T-helper 17 cell (primary cell): ENCODE measurements at regions not wholly inside any gene's neighbourhood (a gene's known extent, or its start where the extent isn't known, plus 50 kb on each side); places are given as distances from the start of the nearest gene placed in this dataset.
"Not testable (repeated sequence)": the region's sequence is repeated elsewhere in the genome, so short reads cannot be mapped to it uniquely, and the experiment has no call there.

Experiments
- ATAC-seq: fragments of 150-1000 bp; cut with Tn5 transposase; 2 replicates; pipeline ENCODE4 v1.10.0; 2021; ENCODE audit warnings: mild to moderate bottlenecking, moderate library complexity
- DNase-seq, 3 donors: peaks; one replicate each; pipeline versions ENCODE4 v3.0.0 to v3.0.0-alpha.2; 2020 to 2021
- H3K9me3 ChIP-seq: one replicate; pipeline ENCODE4 v1.7.0; 2013; ENCODE audit warnings: low read length, mild to moderate bottlenecking; ENCODE audit not compliant: control insufficient read depth, poor library complexity, severe bottlenecking
- H3K27ac Mint-ChIP-seq: one replicate; pipeline ENCODE4 v1.8.0; 2022; ENCODE audit warnings: mild to moderate bottlenecking, moderate library complexity, mixed read lengths
- H3K27me3 Mint-ChIP-seq: one replicate; pipeline ENCODE4 v1.8.0; 2022; ENCODE audit warnings: mixed read lengths
- H3K36me3 Mint-ChIP-seq: one replicate; pipeline ENCODE4 v1.8.0; 2022; ENCODE audit warnings: low read depth, mixed read lengths
- H3K4me1 Mint-ChIP-seq: one replicate; pipeline ENCODE4 v1.8.0; 2022; ENCODE audit warnings: mild to moderate bottlenecking, mixed read lengths
- H3K4me3 Mint-ChIP-seq: one replicate; pipeline ENCODE4 v1.8.0; 2022; ENCODE audit warnings: mild to moderate bottlenecking, moderate library complexity, mixed read lengths

DNA sequence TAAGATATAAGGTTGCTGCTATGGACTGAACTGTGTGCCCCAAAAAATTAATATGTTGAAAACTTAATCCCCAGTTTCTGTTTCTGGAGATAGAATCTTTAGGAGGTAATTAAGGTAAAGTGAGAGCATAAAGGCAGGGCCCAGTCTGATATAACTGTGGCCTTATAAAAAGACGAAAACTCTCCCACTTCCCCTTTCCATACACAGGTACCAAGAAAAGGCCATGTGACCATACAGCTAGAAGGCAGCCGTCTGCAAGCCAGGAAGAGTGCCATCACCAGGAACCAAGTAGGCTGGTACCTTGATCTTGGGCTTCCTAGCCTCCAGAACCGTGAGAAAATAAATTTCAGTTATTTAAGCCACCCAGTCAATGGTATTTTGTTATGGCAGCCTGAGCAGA, 550.3 kb downstream of the SMARCA1 start:
- Mint-ChIP-seq H3K4me3 (no peak overlapping the region), H3K27me3 (peaks cover 4% of the 10 kb centered on the region), H3K36me3 (no peaks in the 10 kb centered on the region), H3K4me1 (no peaks in the 10 kb centered on the region), H3K27ac (no peak overlapping the region)
- no peak for ATAC-seq
- no peaks in the 10 kb centered on the region for H3K9me3 ChIP-seq
- no peak for DNase-seq

DNA sequence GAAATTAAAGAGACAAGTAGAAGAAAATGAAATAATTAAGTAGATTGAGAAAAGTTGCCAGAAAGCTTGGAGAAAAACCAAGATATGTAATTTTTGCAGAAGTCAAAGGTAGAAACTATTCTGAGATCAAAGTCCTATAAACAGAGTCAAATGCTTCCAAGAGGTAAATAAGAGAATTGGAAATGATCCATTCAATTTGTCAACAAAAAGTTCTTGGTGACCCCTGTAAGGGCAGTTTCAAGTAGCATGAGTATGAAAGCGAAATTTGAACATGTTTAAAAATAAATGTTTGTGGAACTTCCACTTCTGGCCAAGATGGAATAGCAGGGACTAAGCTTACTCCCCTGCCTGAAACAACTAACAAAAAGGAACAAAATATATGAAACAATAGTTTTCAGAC, 562.0 kb downstream of the SMARCA1 start:
- no peaks in the 10 kb centered on the region for H3K27me3 Mint-ChIP-seq
- DNase-seq (no peak), ATAC-seq (no peak)
- H3K4me1 Mint-ChIP-seq = no peaks in the 10 kb centered on the region
- H3K4me3 Mint-ChIP-seq = no peak overlapping the region
- no peak overlapping the region for H3K27ac Mint-ChIP-seq
- H3K36me3 Mint-ChIP-seq = no peaks in the 10 kb centered on the region
- no peaks in the 10 kb centered on the region for H3K9me3 ChIP-seq

DNA sequence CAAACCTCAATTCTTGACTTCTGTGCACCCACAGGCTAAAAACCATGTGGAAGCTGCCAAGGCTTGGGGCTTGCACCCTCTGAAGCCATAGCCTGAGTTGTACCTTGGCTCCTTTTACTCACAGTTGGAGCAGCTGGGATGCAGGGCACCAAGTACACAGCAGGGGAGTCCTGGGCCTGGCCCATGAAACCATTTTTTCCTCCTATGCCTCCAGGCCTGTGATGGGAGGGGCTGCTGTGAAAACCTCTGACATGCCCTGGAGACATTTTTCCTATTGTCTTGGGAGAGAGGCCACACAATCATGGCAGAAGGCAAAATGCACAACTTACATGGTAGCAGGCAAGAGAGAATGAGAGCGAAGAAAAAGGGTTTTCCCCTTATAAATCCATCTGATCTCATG, 568.6 kb downstream of the SMARCA1 start:
- not testable (repeated sequence) for H3K4me3 Mint-ChIP-seq, ATAC-seq, H3K36me3 Mint-ChIP-seq, H3K4me1 Mint-ChIP-seq, H3K27ac Mint-ChIP-seq, H3K9me3 ChIP-seq, H3K27me3 Mint-ChIP-seq, DNase-seq

- H3K4me1 Mint-ChIP-seq = no peaks in the 10 kb centered on the region
- no peak overlapping the region for H3K4me3 Mint-ChIP-seq
- no peak overlapping the region for H3K27ac Mint-ChIP-seq
Observed at GRCh38 chrX:128931071-128931470, 592.2 kb downstream of the SMARCA1 start.

GRCh38 chrX:128929271-128930057, 593.8 kb downstream of the SMARCA1 start:
- Mint-ChIP-seq H3K36me3 (no peaks in the 10 kb centered on the region), H3K4me3 (no peak overlapping the region), H3K4me1 (no peaks in the 10 kb centered on the region), H3K27me3 (no peaks in the 10 kb centered on the region), H3K27ac (no peak overlapping the region)
- ATAC-seq (no peak), DNase-seq (no peak)
- H3K9me3 ChIP-seq = no peaks in the 10 kb centered on the region

More at GRCh38 chrX:128931071-128931470, 592.2 kb downstream of the SMARCA1 start:
- no peak for ATAC-seq
- DNase-seq = no peak
- no peaks in the 10 kb centered on the region for H3K27me3 Mint-ChIP-seq
- H3K36me3 Mint-ChIP-seq = no peaks in the 10 kb centered on the region
- H3K9me3 ChIP-seq = no peaks in the 10 kb centered on the region

- no peak overlapping the region for H3K27ac Mint-ChIP-seq
- no peak overlapping the region for H3K4me3 Mint-ChIP-seq
- H3K9me3 ChIP-seq = no peaks in the 10 kb centered on the region
- no peak for ATAC-seq
- H3K4me1 Mint-ChIP-seq = no peaks in the 10 kb centered on the region
- H3K27me3 Mint-ChIP-seq = no peaks in the 10 kb centered on the region
- no peaks in the 10 kb centered on the region for H3K36me3 Mint-ChIP-seq
- DNase-seq = no peak
Observed at GRCh38 chrX:128928636-128929035, 594.7 kb downstream of the SMARCA1 start.

GRCh38 chrX:128927363-128927762, 595.9 kb downstream of the SMARCA1 start:
- no peak for ATAC-seq
- H3K36me3 Mint-ChIP-seq = no peaks in the 10 kb centered on the region
- DNase-seq = no peak
- no peaks in the 10 kb centered on the region for H3K27me3 Mint-ChIP-seq
- no peaks in the 10 kb centered on the region for H3K4me1 Mint-ChIP-seq
- no peaks in the 10 kb centered on the region for H3K9me3 ChIP-seq
- no peak overlapping the region for H3K4me3 Mint-ChIP-seq
- H3K27ac Mint-ChIP-seq = no peak overlapping the region

DNA sequence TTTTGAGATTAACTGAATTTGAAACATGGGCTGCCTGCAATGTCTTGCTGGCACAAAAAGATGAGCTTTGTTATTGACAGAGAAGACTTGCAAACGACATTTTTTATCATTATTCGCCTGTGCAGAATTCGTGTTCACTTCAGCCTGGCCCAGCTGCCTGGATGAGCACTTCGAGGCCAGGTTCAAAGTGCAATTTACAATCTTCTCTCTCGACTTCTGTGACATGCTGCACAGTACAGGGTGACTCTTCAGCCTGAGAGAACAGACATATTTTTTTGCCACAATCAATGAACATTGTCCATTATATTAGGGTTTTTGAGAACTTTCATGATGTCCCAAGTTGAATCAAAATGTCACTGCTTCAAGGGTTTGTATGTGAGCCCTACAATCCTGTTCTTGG, 616.5 kb downstream of the SMARCA1 start:
- DNase-seq = no peak
- no peak overlapping the region for H3K27ac Mint-ChIP-seq
- no peak for ATAC-seq
- H3K36me3 Mint-ChIP-seq = no peaks in the 10 kb centered on the region
- no peaks in the 10 kb centered on the region for H3K27me3 Mint-ChIP-seq
- no peaks in the 10 kb centered on the region for H3K4me1 Mint-ChIP-seq
- H3K4me3 Mint-ChIP-seq = no peak overlapping the region
- H3K9me3 ChIP-seq = no peaks in the 10 kb centered on the region

DNA sequence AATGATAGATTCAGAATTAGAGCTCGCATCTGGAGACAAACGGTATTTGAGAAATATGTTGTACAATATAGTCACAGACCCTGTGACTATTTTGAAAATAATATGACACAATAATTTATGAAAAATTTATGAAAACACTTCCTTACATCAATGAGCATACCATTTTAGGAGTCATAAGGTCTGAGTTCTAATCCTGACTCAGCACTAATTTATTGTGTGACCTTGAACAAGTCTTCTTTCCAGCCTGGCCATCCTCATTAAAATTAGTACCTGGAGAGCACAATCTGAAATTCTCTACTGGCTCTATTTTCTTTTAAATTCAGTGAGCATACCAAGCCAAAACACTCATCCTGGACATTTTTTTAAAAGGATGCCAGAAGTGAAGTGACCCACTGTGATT, 622.3 kb downstream of the SMARCA1 start:
- Mint-ChIP-seq H3K27ac (no peak overlapping the region), H3K4me3 (no peak overlapping the region), H3K27me3 (no peaks in the 10 kb centered on the region), H3K4me1 (no peaks in the 10 kb centered on the region), H3K36me3 (no peaks in the 10 kb centered on the region)
- ATAC-seq = no peak
- no peak for DNase-seq
- H3K9me3 ChIP-seq = no peaks in the 10 kb centered on the region

DNA sequence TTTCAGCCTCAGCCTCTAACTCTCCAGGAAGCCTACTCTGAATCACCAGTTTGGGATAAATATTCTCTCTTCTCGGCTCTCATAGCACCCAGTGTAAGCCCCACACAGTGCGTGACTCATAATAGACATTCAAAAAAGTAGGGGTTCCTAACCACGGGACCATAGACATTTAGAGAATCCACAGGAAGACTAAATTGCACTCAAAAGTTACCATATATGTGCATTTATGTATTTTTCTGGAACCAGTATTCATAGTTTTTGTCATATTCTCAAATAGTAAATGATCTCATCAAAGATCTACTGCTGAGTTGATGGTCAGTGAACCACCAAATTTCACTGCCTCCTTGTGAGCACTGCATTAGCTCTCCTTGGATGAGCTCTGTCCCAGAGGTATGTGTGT, 625.7 kb downstream of the SMARCA1 start:
- no peaks in the 10 kb centered on the region for H3K9me3 ChIP-seq
- Mint-ChIP-seq H3K36me3 (no peaks in the 10 kb centered on the region), H3K4me3 (no peak overlapping the region), H3K27me3 (no peaks in the 10 kb centered on the region), H3K27ac (no peak overlapping the region), H3K4me1 (no peaks in the 10 kb centered on the region)
- DNase-seq (no peak), ATAC-seq (no peak)

- Mint-ChIP-seq H3K4me1 (no peaks in the 10 kb centered on the region), H3K27ac (no peak overlapping the region), H3K4me3 (no peak overlapping the region), H3K36me3 (no peaks in the 10 kb centered on the region), H3K27me3 (no peaks in the 10 kb centered on the region)
- ATAC-seq (no peak), DNase-seq (no peak)
- H3K9me3 ChIP-seq = no peaks in the 10 kb centered on the region
Observed at GRCh38 chrX:128891554-128891953, 631.7 kb downstream of the SMARCA1 start.

- Mint-ChIP-seq H3K4me3 (no peak overlapping the region), H3K4me1 (no peaks in the 10 kb centered on the region), H3K27ac (no peak overlapping the region), H3K27me3 (peaks cover 6% of the 10 kb centered on the region), H3K36me3 (no peaks in the 10 kb centered on the region)
- ATAC-seq (no peak), DNase-seq (no peak)
- H3K9me3 ChIP-seq = no peaks in the 10 kb centered on the region
Observed at GRCh38 chrX:128884430-128884829, 638.9 kb downstream of the SMARCA1 start.

GRCh38 chrX:128883650-128884049, 639.6 kb downstream of the SMARCA1 start:
- Mint-ChIP-seq H3K4me3 (no peak overlapping the region), H3K36me3 (no peaks in the 10 kb centered on the region)
- DNase-seq = no peak

GRCh38 chrX:128870361-128870760, 652.9 kb downstream of the SMARCA1 start:
- no peak overlapping the region for H3K27ac Mint-ChIP-seq
- ATAC-seq = no peak
- no peak for DNase-seq
- no peaks in the 10 kb centered on the region for H3K9me3 ChIP-seq
- H3K4me3 Mint-ChIP-seq = no peak overlapping the region
- H3K4me1 Mint-ChIP-seq = no peaks in the 10 kb centered on the region
- no peaks in the 10 kb centered on the region for H3K36me3 Mint-ChIP-seq
- no peaks in the 10 kb centered on the region for H3K27me3 Mint-ChIP-seq

More at GRCh38 chrX:128883650-128884049, 639.6 kb downstream of the SMARCA1 start:
- Mint-ChIP-seq H3K27ac (no peak overlapping the region), H3K27me3 (peaks cover 6% of the 10 kb centered on the region), H3K4me1 (no peaks in the 10 kb centered on the region)
- H3K9me3 ChIP-seq = no peaks in the 10 kb centered on the region
- ATAC-seq = no peak
